ENCODE measurements at regions not wholly inside any gene's neighbourhood (a gene's known extent, or its start where the extent isn't known, plus 50 kb on each side); places are given as distances from the start of the nearest gene placed in this dataset.

- TF ChIP-seq POLR2AphosphoS5 (IDR thresholded peaks at IDR 0.05; ENCODE audit: low read depth, low read length), result no peak
- TF ChIP-seq REST (IDR thresholded peaks at IDR 0.05; ENCODE audit: insufficient read depth in 1 of 2, low read depth in 2 of 2, low read length in 1 of 2), result no peak
- TF ChIP-seq SIN3A (IDR thresholded peaks at IDR 0.05; ENCODE audit: borderline replicate concordance, insufficient read depth, low read depth, low read length), result no peak
- no peak for TF ChIP-seq TCF7L2 (IDR thresholded peaks at IDR 0.05; ENCODE audit: low read depth, low read length)
- TF ChIP-seq CTCF (IDR thresholded peaks at IDR 0.05), result no peak
- in situ Hi-C loops (cut with HindIII; ENCODE audit: low pct_unique_long_range_greater_than_20kb, low sequenced_read_pairs) (no loop called here), intact Hi-C loops (cut with micrococcal nuclease; ENCODE audit: unreplicated experiment) (no loop called here)
- ATAC-seq (no peak), DNase-seq (ENCODE audit: low read depth, low spot score) (no peak)
- Histone ChIP-seq H3K9me3 (ENCODE audit: control insufficient read depth, insufficient read depth, low read depth, low read length) (no peaks in the 10 kb centered on the region), H3K4me3 (ENCODE audit: low read depth in 2 of 2, low read length in 2 of 2) (no peak overlapping the region), H3K4me1 (ENCODE audit: control insufficient read depth, insufficient read depth, low read length) (no peaks in the 10 kb centered on the region), H3K36me3 (ENCODE audit: control insufficient read depth, insufficient read depth, low read length) (no peaks in the 10 kb centered on the region), H3K27ac (ENCODE audit: low read length) (no peak overlapping the region), H3K27me3 (ENCODE audit: control insufficient read depth, insufficient read depth, low read length) (peaks cover 12% of the 10 kb centered on the region)
- ChIA-PET POLR2A (no interaction called here), CTCF (no interaction called here)
- BruUV-seq (replicated peaks), result no TSS peak
Measured at GRCh38 chr11:134751766-134752165, 339.7 kb upstream of the B3GAT1 start.

GRCh38 chr11:134751031-134751585 lies 339.1 kb upstream of the B3GAT1 start:
- POLR2A ChIA-PET, result no interaction called here
- DNase-seq (ENCODE audit: low read depth, low spot score), result no peak
- Histone ChIP-seq H3K27me3 (ENCODE audit: control insufficient read depth, insufficient read depth, low read length) (peaks cover 12% of the 10 kb centered on the region), H3K9me3 (ENCODE audit: control insufficient read depth, insufficient read depth, low read depth, low read length) (no peaks in the 10 kb centered on the region), H3K4me3 (ENCODE audit: low read depth in 2 of 2, low read length in 2 of 2) (no peak overlapping the region), H3K36me3 (ENCODE audit: control insufficient read depth, insufficient read depth, low read length) (no peaks in the 10 kb centered on the region), H3K27ac (ENCODE audit: low read length) (no peak overlapping the region), H3K4me1 (ENCODE audit: control insufficient read depth, insufficient read depth, low read length) (no peaks in the 10 kb centered on the region)
- BruUV-seq (replicated peaks), result no TSS peak
- ATAC-seq, result no peak
- TF ChIP-seq TCF7L2 (IDR thresholded peaks at IDR 0.05; ENCODE audit: low read depth, low read length), result no peak
- TF ChIP-seq REST (IDR thresholded peaks at IDR 0.05; ENCODE audit: insufficient read depth in 1 of 2, low read depth in 2 of 2, low read length in 1 of 2), result no peak
- TF ChIP-seq SIN3A (IDR thresholded peaks at IDR 0.05; ENCODE audit: borderline replicate concordance, insufficient read depth, low read depth, low read length), result no peak
- TF ChIP-seq CTCF (IDR thresholded peaks at IDR 0.05), result no peak
- TF ChIP-seq POLR2AphosphoS5 (IDR thresholded peaks at IDR 0.05; ENCODE audit: low read depth, low read length), result no peak
- CTCF ChIA-PET, result no interaction called here
- intact Hi-C loops (cut with micrococcal nuclease; ENCODE audit: unreplicated experiment) (no loop called here), in situ Hi-C loops (cut with HindIII; ENCODE audit: low pct_unique_long_range_greater_than_20kb, low sequenced_read_pairs) (no loop called here)

All from Panc1 (cell line).